Right lobe of liver (tissue), 6 donors: ENCODE measurements at regions not wholly inside any gene's neighbourhood (a gene's known extent, or its start where the extent isn't known, plus 50 kb on each side); places are given as distances from the start of the nearest gene placed in this dataset.

Source experiments
- ATAC-seq, 4 donors: fragments of 200-7000 bp; cut with Tn5 transposase; one replicate each; pipeline ENCODE4 v1.9.1; 2020; ENCODE audit warnings: mild to moderate bottlenecking in 4 of 4, moderate library complexity in 4 of 4
- DNase-seq, 3 donors: peaks; one replicate each; pipeline ENCODE4 v3.0.0-alpha.2; 2020
- H3K27ac ChIP-seq, 3 donors: fragments of 200-600 bp; one replicate each; pipeline ENCODE4 v1.8.0; 2022
- H3K27me3 ChIP-seq, 2 donors: fragments of 200-600 bp; one replicate each; pipeline ENCODE4 v1.8.0; 2022
- H3K36me3 ChIP-seq, 4 donors: fragments of 200-600 bp; sonication (generic) in 1 of 4; one replicate each; pipeline versions ENCODE4 v1.5.1 to v1.8.0; 2017 to 2022; ENCODE audit warnings: control low read depth in 1 of 4
- H3K4me1 ChIP-seq, 4 donors: fragments of 200-600 bp; sonication (generic) in 1 of 4; one replicate each; pipeline versions ENCODE4 v1.5.1 to v1.8.0; 2017 to 2022; ENCODE audit warnings: control low read depth in 1 of 4
- H3K4me3 ChIP-seq, 3 donors: fragments of 200-600 bp; one replicate each; pipeline ENCODE4 v1.8.0; 2022
- H3K9me3 ChIP-seq, 4 donors: fragments of 200-600 bp; sonication (generic) in 1 of 4; one replicate each; pipeline versions ENCODE4 v1.5.1 to v1.8.0; 2017 to 2022; ENCODE audit warnings: control low read depth in 1 of 4
- POLR2A ChIP-seq: fragments of 450-650 bp; IDR thresholded peaks from one replicate; pipeline ENCODE4 v1.6.1; 2017; ENCODE audit warnings: antibody characterized with exemption, mild to moderate bottlenecking
- WGBS: methylation state at CpG from one replicate; pipeline ENCODE4 v1.1.6; 2018; ENCODE audit warnings: low coverage, low lambda C conversion rate; ENCODE audit not compliant: insufficient coverage; ENCODE audit errors: missing lambda C conversion rate; 5-methylcytosine and 5-hydroxymethylcytosine counted together
- intact Hi-C, 2 donors: fragments of 100-400 bp; cut with DNase I; formaldehyde crosslinking; loops; one replicate each; pipeline versions ENCODE4 v1.11.2 to v1.14.1; 2022
- TF ChIP-seq, protein P1 (sequence below), 4 donors: fragments of 200-600 bp in 3 of 4; fragments of 450-650 bp in 1 of 4; IDR thresholded peaks; one replicate each; pipeline versions ENCODE4 v1.5.1 to v1.8.0; 2016 to 2022; ENCODE audit warnings: antibody characterized with exemption in 4 of 4, mild to moderate bottlenecking in 2 of 4
- donor health status: DM: no; HTN: yes; CAD: no.
- donor health status: DM: no; HTN: no; CAD: no.
- donor health status: DM: no; HTN: no; CAD: no.
- donor health status: DM: no; HTN: yes; CAD: no.
- donor health status: DM: no; HTN: yes; CAD: no.

DNA sequence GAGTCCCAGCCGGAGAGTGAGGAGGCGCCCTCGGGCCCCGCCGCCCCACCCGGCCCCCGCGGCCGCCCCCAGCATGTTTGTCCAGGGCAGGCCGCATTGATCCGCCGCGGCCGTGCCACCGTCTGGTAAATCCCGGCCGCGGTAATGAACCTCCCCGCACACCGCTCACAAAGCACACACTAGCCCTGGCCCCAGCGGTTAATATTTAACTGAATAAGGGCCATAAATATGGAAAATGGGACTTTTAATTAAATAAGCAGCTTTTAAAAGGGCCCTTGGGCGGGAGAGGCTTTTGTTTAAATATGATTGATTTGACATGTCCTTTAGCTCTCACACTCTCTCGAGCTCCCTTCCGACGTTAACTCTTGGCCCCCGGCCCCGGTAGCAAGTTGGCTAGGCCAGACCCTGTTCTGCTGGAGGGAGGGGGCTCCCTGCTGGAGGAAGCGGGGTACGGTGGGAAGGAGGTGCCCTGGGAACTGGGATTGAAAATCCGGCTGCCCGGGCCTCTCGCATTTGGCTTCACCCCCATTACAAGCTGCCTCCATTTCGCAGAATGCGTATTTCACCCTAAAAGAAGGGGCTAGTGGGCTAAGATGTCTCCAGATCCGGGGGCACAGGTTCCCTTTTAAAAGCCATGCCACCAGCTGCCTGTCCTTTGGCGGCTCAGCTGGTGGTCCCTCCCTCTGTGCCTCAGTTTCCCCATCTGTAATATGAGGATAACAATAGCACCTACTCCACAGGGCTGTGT, 199.8 kb downstream of the RBM19 start:
- H3K27me3 ChIP-seq = no peaks in the 10 kb centered on the region
- no peaks in the 10 kb centered on the region for H3K9me3 ChIP-seq
- 37% methylated on average over 17 of the region's 36 CpGs for WGBS
- peaks cover 0 to 18% (median 3%) of the 10 kb centered on the region in 4 donors for H3K4me1 ChIP-seq
- ATAC-seq = peak; percentile 78 to 92 (median 82)
- peak overlapping the region in 1 of 3 donors; percentile 48 for H3K27ac ChIP-seq
- TF ChIP-seq POLR2A = no peak
- TF ChIP-seq, protein P1, sequence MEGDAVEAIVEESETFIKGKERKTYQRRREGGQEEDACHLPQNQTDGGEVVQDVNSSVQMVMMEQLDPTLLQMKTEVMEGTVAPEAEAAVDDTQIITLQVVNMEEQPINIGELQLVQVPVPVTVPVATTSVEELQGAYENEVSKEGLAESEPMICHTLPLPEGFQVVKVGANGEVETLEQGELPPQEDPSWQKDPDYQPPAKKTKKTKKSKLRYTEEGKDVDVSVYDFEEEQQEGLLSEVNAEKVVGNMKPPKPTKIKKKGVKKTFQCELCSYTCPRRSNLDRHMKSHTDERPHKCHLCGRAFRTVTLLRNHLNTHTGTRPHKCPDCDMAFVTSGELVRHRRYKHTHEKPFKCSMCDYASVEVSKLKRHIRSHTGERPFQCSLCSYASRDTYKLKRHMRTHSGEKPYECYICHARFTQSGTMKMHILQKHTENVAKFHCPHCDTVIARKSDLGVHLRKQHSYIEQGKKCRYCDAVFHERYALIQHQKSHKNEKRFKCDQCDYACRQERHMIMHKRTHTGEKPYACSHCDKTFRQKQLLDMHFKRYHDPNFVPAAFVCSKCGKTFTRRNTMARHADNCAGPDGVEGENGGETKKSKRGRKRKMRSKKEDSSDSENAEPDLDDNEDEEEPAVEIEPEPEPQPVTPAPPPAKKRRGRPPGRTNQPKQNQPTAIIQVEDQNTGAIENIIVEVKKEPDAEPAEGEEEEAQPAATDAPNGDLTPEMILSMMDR (IDR thresholded peaks at IDR 0.05) = no peak
- H3K4me3 ChIP-seq = peak overlapping the region in 1 of 3 donors; percentile 26
- no peaks in the 10 kb centered on the region for H3K36me3 ChIP-seq
- DNase-seq = peak; percentile 60 to 70 (median 64)
- intact Hi-C loops = no loop called here

DNA sequence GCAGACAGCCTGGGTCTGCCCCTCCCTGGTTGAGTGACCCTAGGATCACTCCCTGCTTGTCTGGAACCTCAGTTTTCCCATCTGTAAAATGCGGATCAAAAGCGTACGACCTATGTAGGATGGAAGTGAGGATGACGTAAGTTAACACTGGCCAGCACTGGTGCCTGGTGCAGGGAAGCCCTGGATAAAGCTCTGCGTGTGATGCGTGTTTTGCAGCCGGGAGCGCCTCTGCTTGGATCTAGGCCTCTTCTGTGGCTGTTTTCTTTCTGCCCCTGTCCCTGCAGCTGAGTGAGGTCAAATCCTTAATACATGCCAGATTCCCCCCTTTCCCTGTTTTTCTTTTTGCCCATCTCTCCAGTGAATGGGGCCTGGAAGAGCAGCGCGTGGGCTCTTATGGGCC, 201.5 kb downstream of the RBM19 start:
- no peaks in the 10 kb centered on the region for H3K36me3 ChIP-seq
- WGBS = 89% methylated on average over 9 of the region's 10 CpGs
- ATAC-seq (no peak), DNase-seq (no peak)
- no peak for TF ChIP-seq POLR2A
- no peak overlapping the region for H3K27ac ChIP-seq
- H3K4me1 ChIP-seq = peaks cover 0 to 12% (median 3%) of the 10 kb centered on the region in 4 donors
- no peaks in the 10 kb centered on the region for H3K27me3 ChIP-seq
- intact Hi-C loops = no loop called here
- H3K4me3 ChIP-seq = no peak overlapping the region
- no peaks in the 10 kb centered on the region for H3K9me3 ChIP-seq

DNA sequence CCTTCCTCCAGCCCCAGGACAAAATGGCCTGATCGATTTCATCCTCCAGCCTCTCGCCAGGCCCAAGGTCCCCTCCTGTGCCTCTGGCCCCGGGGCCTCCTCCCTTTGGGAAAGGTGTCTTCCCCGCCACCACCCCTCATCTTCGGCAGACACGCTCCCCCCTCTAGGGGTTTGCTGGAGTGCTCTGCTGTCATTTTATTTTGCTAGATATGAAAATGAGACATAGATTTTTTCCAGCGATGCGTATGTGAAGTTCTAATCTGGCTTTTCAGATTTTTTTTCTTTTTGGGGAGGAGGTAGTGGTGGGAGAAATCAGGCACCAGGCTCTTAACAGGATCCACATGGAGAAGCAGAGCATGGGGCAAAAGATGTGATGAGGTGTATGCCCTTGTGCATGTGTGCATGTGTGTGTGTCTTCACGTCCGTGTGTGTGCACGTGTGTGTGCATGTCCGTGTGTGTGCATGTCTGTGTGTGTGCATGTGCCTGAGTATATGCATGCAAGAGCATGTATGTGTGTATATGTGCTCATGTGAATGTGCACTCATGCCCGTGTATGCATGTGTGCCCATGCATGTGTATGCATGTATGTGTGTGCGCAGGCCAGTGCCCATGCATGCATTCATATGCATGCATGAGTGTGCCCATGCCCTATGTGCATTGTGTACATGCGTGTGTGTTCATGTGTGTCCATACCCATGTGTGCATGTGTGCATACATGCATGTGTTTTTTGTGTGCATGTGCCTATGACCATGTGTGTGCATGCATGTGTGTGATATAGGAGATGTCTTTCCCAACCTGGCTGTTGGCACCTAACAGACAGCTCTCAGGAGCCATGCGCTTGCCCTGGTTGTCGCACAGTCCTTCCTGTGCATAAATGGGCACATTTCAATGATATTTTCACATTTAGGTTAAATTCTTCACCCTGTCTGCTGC, 203.0 kb downstream of the RBM19 start:
- DNase-seq = no peak
- H3K9me3 ChIP-seq = no peaks in the 10 kb centered on the region
- TF ChIP-seq, protein P1 (IDR thresholded peaks at IDR 0.05) = no peak
- no peak for TF ChIP-seq POLR2A

DNA sequence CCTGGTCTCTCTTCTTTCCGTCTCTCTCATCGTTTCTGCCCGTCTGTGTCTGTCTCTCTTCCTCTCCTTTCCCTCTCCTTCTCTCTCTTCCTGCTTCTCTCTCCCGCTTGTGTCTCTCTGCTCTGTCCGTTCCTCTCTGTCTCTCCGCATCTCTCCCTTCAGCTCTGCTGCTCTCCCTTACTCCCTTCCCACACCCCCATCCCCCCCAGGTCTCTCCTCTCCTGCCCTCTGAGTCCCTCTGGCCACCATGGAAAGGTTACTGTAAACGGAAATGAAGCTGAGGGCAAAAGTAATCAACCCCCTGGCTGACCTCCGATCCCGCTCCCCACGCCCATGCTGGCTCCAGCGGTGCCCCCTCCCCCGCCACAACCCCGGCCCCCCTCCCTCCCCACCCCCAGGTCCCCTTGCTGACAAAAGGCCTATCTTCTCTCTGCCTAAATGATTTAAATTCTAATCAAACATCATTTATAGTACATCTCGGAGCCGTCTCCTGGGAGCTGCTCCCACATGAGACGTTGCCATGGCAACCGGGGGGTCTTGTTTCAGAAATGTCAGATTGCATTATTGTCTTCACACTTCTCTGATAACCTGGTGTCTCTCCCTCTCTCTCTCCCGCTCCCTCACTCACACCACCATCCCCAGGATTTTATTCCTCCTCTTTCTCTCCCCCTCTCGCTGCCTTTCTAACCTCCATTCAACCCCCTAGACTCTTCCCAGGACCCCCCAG, 203.8 kb downstream of the RBM19 start:
- DNase-seq = no peak
- WGBS = 15% methylated on average over 19 of the region's 19 CpGs
- no peak overlapping the region for H3K4me3 ChIP-seq

More for the DNA sequence above, 203.0 kb downstream of the RBM19 start:
- Histone ChIP-seq H3K27me3 (no peaks in the 10 kb centered on the region), H3K4me1 (peaks cover 0 to 12% (median 3%) of the 10 kb centered on the region in 4 donors), H3K36me3 (no peaks in the 10 kb centered on the region), H3K4me3 (no peak overlapping the region), H3K27ac (no peak overlapping the region)
- WGBS = 48% methylated on average over 12 of the region's 17 CpGs
- intact Hi-C loops = no loop called here
- no peak for ATAC-seq

More for the DNA sequence above, 203.8 kb downstream of the RBM19 start:
- H3K36me3 ChIP-seq = no peaks in the 10 kb centered on the region
- TF ChIP-seq POLR2A = no peak
- TF ChIP-seq, protein P1 (IDR thresholded peaks at IDR 0.05) = no peak
- intact Hi-C loops = no loop called here
- ATAC-seq = no peak
- peaks cover 0 to 12% (median 3%) of the 10 kb centered on the region in 4 donors for H3K4me1 ChIP-seq
- no peaks in the 10 kb centered on the region for H3K27me3 ChIP-seq
- no peaks in the 10 kb centered on the region for H3K9me3 ChIP-seq
- H3K27ac ChIP-seq = no peak overlapping the region
